ENCODE measurements at regions not wholly inside any gene's neighbourhood (a gene's known extent, or its start where the extent isn't known, plus 50 kb on each side); places are given as distances from the start of the nearest gene placed in this dataset.
A peak's percentile ranks its signal among the peaks of the same experiment; 100 is the strongest.

GRCh38 chr12:77238335-77238734 is 173.0 kb upstream of the E2F7 start:
- Histone ChIP-seq H4K20me1 (replicated peaks; ENCODE audit: control insufficient read depth, extremely low read depth, insufficient read depth, low read length) (no peaks in the 10 kb centered on the region), H3K4me1 (ENCODE audit: control insufficient read depth, extremely low read depth, insufficient read depth, low read length) (peaks cover 3% of the 10 kb centered on the region), H3K27ac (ENCODE audit: insufficient read depth, low read depth, low read length) (no peak overlapping the region), H3K4me3 (replicated peaks in 1 of 3; ENCODE audit: insufficient read depth in 1 of 3, low read depth in 1 of 3, low read length in 3 of 3) (no peak overlapping the region), H3K27me3 (ENCODE audit: control insufficient read depth in 2 of 2, insufficient read depth in 2 of 2, low read length in 2 of 2) (peaks cover 15 to 21% of the 10 kb centered on the region in 2 experiments), H2AFZ (ENCODE audit: low read depth, low read length) (no peak overlapping the region), H3K9me3 (replicated peaks; ENCODE audit: control insufficient read depth, insufficient read depth, low read length) (no peaks in the 10 kb centered on the region), H3K4me2 (ENCODE audit: insufficient read depth, low read length) (no peak overlapping the region), H3K9ac (replicated peaks; ENCODE audit: extremely low read depth, insufficient read depth, low read length) (no peak overlapping the region), H3K9me1 (replicated peaks; ENCODE audit: control insufficient read depth, extremely low read depth, insufficient read depth, low read length) (no peaks in the 10 kb centered on the region), H3K79me2 (ENCODE audit: control insufficient read depth, insufficient read depth, low read length) (no peaks in the 10 kb centered on the region), H3K36me3 (ENCODE audit: control insufficient read depth in 2 of 2, extremely low read depth in 1 of 2, insufficient read depth in 2 of 2, low read length in 2 of 2) (no peaks in the 10 kb centered on the region)
- no peak for FAIRE-seq
- TF ChIP-seq, protein P1, sequence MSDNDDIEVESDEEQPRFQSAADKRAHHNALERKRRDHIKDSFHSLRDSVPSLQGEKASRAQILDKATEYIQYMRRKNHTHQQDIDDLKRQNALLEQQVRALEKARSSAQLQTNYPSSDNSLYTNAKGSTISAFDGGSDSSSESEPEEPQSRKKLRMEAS (IDR thresholded peaks at IDR 0.05; ENCODE audit: insufficient read depth, insufficient read length): no peak
- TF ChIP-seq POLR2AphosphoS5 (IDR thresholded peaks at IDR 0.05; ENCODE audit: insufficient read depth, low read depth, low read length): no peak
- no peak for TF ChIP-seq CTCF (IDR thresholded peaks at IDR 0.05; ENCODE audit: extremely low read depth in 1 of 2, insufficient read depth in 1 of 2, low read depth in 1 of 2, low read length in 2 of 2)
- no peak for TF ChIP-seq FOS (IDR thresholded peaks at IDR 0.05; ENCODE audit: borderline replicate concordance, insufficient read depth, low read length)
- TF ChIP-seq POLR2A (IDR thresholded peaks at IDR 0.05; ENCODE audit: low read depth, low read length): no peak
- TF ChIP-seq GATA2 (IDR thresholded peaks at IDR 0.05; ENCODE audit: insufficient read depth, insufficient read length, low read depth, low read length): no peak
- no peak for TF ChIP-seq MYC (IDR thresholded peaks at IDR 0.05; ENCODE audit: low read depth, low read length)
- TF ChIP-seq EZH2 (IDR thresholded peaks at IDR 0.05; ENCODE audit: borderline replicate concordance, low read depth, low read length, severe bottlenecking): no peak
- no peak for TF ChIP-seq JUN (IDR thresholded peaks at IDR 0.05; ENCODE audit: borderline replicate concordance, insufficient read depth, insufficient read length, low read depth)
- ChIA-PET CTCF (no interaction called here), POLR2A (no interaction called here)
- BruUV-seq (replicated peaks): no TSS peak
- peak; percentile 64 for DNase-seq (ENCODE audit: low read depth, low spot score)
- dilution Hi-C loops (cut with MboI; ENCODE audit: extremely low pct_ligation_motif_present, low sequenced_read_pairs): no loop called here
- intact Hi-C loops (cut with micrococcal nuclease): no loop called here

Data from endothelial cell of umbilical vein (primary cell).